ENCODE measurements at regions not wholly inside any gene's neighbourhood (a gene's known extent, or its start where the extent isn't known, plus 50 kb on each side); places are given as distances from the start of the nearest gene placed in this dataset.
"Not testable (repeated sequence)": the region's sequence is repeated elsewhere in the genome, so short reads cannot be mapped to it uniquely, and the experiment has no call there.

DNA sequence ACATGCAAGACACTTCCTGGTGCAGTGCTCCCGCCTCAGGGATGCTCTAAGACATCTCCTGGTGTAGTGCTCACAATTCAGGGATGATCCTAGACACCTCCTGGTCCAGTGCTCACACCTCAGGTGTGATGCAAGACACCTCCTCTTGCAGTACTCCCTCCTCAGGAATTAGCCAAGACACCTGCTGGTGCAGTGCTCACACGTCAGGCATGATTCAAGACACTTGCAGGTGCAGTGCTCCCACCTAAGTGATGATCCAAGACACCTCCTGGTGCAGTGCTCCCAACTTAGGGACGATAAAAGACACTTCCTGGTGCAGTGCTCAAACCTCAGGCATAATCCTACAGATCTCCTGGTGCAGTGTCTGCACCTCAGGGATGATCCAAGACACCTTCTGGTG is 117.0 kb downstream of the ASB1 start:
- H3K4me3 Mint-ChIP-seq: not testable (repeated sequence)

DNA sequence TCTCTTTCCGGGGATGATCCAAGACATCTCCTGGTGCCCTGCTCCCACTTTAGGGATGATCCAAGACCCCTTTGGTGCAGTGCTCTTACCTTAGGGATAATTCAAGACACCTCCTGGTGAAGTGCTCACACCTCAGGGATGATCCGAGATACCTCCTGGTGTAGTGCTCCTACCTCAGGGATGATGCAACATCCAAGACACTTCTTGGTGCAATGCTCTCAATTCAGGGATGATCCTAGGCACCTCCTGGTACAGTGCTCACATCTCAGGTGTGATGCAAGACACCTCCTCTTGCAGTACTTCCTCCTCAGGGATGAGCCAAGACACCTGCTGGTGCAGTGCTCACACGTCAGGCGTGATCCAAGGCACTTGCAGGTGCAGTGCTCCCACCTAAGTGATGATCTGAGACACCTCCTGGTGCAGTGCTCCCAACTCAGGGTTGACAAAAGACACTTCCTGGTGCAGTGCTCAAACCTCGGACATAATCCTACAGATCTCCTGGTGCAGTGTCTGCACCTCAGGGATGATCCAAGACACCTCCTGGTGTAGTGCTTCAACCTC is 122.3 kb downstream of the ASB1 start:
- no peaks in the 10 kb centered on the region for H3K27me3 ChIP-seq (ENCODE audit: control insufficient read depth in 2 of 2, insufficient read depth in 2 of 2, low read length in 2 of 2)
- H3K36me3 ChIP-seq (replicated peaks in 1 of 2; ENCODE audit: control insufficient read depth in 1 of 2, insufficient read depth in 2 of 2, low read length in 2 of 2): peaks cover 0 to 19% of the 10 kb centered on the region in 2 donors
- H3K9me3 ChIP-seq (replicated peaks in 1 of 2; ENCODE audit: control insufficient read depth in 1 of 2, insufficient read depth in 1 of 2, low read length in 2 of 2): peaks cover 66 to 77% of the 10 kb centered on the region in 2 donors
- TF ChIP-seq, protein P1, sequence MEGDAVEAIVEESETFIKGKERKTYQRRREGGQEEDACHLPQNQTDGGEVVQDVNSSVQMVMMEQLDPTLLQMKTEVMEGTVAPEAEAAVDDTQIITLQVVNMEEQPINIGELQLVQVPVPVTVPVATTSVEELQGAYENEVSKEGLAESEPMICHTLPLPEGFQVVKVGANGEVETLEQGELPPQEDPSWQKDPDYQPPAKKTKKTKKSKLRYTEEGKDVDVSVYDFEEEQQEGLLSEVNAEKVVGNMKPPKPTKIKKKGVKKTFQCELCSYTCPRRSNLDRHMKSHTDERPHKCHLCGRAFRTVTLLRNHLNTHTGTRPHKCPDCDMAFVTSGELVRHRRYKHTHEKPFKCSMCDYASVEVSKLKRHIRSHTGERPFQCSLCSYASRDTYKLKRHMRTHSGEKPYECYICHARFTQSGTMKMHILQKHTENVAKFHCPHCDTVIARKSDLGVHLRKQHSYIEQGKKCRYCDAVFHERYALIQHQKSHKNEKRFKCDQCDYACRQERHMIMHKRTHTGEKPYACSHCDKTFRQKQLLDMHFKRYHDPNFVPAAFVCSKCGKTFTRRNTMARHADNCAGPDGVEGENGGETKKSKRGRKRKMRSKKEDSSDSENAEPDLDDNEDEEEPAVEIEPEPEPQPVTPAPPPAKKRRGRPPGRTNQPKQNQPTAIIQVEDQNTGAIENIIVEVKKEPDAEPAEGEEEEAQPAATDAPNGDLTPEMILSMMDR (IDR thresholded peaks at IDR 0.05): no peak
- no peak overlapping the region for H3K27ac ChIP-seq (ENCODE audit: low read depth in 1 of 2, low read length in 2 of 2)
- H3K79me2 ChIP-seq (ENCODE audit: insufficient read depth, low read length): no peaks in the 10 kb centered on the region
- no peaks in the 10 kb centered on the region for H3K27me3 Mint-ChIP-seq (ENCODE audit: low read depth in 3 of 3)
- intact Hi-C loops (cut with micrococcal nuclease): no loop called here
- H3K4me3 Mint-ChIP-seq: no peak overlapping the region
- H3K4me1 ChIP-seq (ENCODE audit: control insufficient read depth in 1 of 2, insufficient read depth in 2 of 2, low read length in 2 of 2): peaks cover 0 to under 1% of the 10 kb centered on the region in 2 donors
- peaks cover 20 to 27% of the 10 kb centered on the region in 2 donors for H3K36me3 Mint-ChIP-seq
- peaks cover 27 to 75% (median 63%) of the 10 kb centered on the region in 7 donors for H3K9me3 Mint-ChIP-seq
- H3K4me2 ChIP-seq (replicated peaks; ENCODE audit: extremely low read depth, low read length, poor library complexity, severe bottlenecking): no peak overlapping the region
- no peak overlapping the region for H3K4me3 ChIP-seq (replicated peaks in 1 of 3; ENCODE audit: low read depth in 2 of 3, low read length in 3 of 3)
- no peak overlapping the region for H3K9ac ChIP-seq (ENCODE audit: insufficient read depth, low read length, poor library complexity, severe bottlenecking)
- no peak overlapping the region for H2AFZ ChIP-seq (ENCODE audit: insufficient read depth, low read depth, low read length, poor library complexity, severe bottlenecking)
- no peaks in the 10 kb centered on the region for H4K20me1 ChIP-seq (ENCODE audit: insufficient read depth, low read length)
- no peak overlapping the region for H3K27ac Mint-ChIP-seq
- peaks cover under 1% of the 10 kb centered on the region for H3K4me1 Mint-ChIP-seq
- WGBS (ENCODE audit: insufficient coverage): 98% methylated on average over 5 of the region's 5 CpGs
- DNase-seq: no peak

More for the DNA sequence above, 117.0 kb downstream of the ASB1 start:
- DNase-seq; intact Hi-C loops (cut with micrococcal nuclease); H3K27me3 Mint-ChIP-seq (ENCODE audit: low read depth in 3 of 3); H3K79me2 ChIP-seq (ENCODE audit: insufficient read depth, low read length); H3K36me3 ChIP-seq (replicated peaks in 1 of 2; ENCODE audit: control insufficient read depth in 1 of 2, insufficient read depth in 2 of 2, low read length in 2 of 2); H3K4me3 ChIP-seq (replicated peaks in 1 of 3; ENCODE audit: low read depth in 2 of 3, low read length in 3 of 3); H4K20me1 ChIP-seq (ENCODE audit: insufficient read depth, low read length); H3K27ac Mint-ChIP-seq; H3K27ac ChIP-seq (ENCODE audit: low read depth in 1 of 2, low read length in 2 of 2); H3K4me1 ChIP-seq (ENCODE audit: control insufficient read depth in 1 of 2, insufficient read depth in 2 of 2, low read length in 2 of 2); H3K9ac ChIP-seq (ENCODE audit: insufficient read depth, low read length, poor library complexity, severe bottlenecking); H3K27me3 ChIP-seq (ENCODE audit: control insufficient read depth in 2 of 2, insufficient read depth in 2 of 2, low read length in 2 of 2); H3K4me1 Mint-ChIP-seq; H2AFZ ChIP-seq (ENCODE audit: insufficient read depth, low read depth, low read length, poor library complexity, severe bottlenecking); H3K4me2 ChIP-seq (replicated peaks; ENCODE audit: extremely low read depth, low read length, poor library complexity, severe bottlenecking): not testable (repeated sequence)
- peaks cover 97 to 98% of the 10 kb centered on the region in 2 donors for H3K9me3 ChIP-seq (replicated peaks in 1 of 2; ENCODE audit: control insufficient read depth in 1 of 2, insufficient read depth in 1 of 2, low read length in 2 of 2)
- Mint-ChIP-seq H3K9me3 (peaks cover 45 to 90% (median 83%) of the 10 kb centered on the region in 7 donors), H3K36me3 (peaks cover 16 to 18% of the 10 kb centered on the region in 2 donors)
- 88% methylated on average over 3 of the region's 3 CpGs for WGBS (ENCODE audit: insufficient coverage)

Data from CD14-positive monocyte (primary cell).